WTC11 (cell line): ENCODE measurements at regions not wholly inside any gene's neighbourhood (a gene's known extent, or its start where the extent isn't known, plus 50 kb on each side); places are given as distances from the start of the nearest gene placed in this dataset.

Source experiments
- ATAC-seq: fragments of 200-7000 bp; cut with Tn5 transposase; 2 replicates; pipeline ENCODE4 v1.10.0; 2021; ENCODE audit warnings: mild to moderate bottlenecking, moderate library complexity
- CTCF ChIA-PET: fragments of 300-600 bp; sonication (Branson Sonifier 250); formaldehyde crosslinking; loops from one replicate; lab custom pipeline; 2021; ENCODE audit warnings: antibody characterized with exemption; lab: Charles Lee
- POLR2A ChIA-PET: fragments of 350-600 bp; sonication (Branson Sonifier 250); formaldehyde crosslinking; loops from one replicate; lab custom pipeline; 2021; ENCODE audit warnings: antibody characterized with exemption; lab: Charles Lee
- DNase-seq: peaks from one replicate; pipeline ENCODE4 v3.0.0; 2021; ENCODE audit warnings: low spot score
- H3K27ac Mint-ChIP-seq: 2 replicates; pipeline ENCODE4 v1.8.0; 2021; ENCODE audit warnings: mixed read lengths
- H3K27me3 Mint-ChIP-seq: 2 replicates; pipeline ENCODE4 v1.8.0; 2021; ENCODE audit warnings: low read depth, mild to moderate bottlenecking, moderate library complexity, mixed read lengths
- H3K36me3 Mint-ChIP-seq: 2 replicates; pipeline ENCODE4 v1.8.0; 2021; ENCODE audit warnings: mixed read lengths
- H3K4me1 Mint-ChIP-seq: 2 replicates; pipeline ENCODE4 v1.8.0; 2022; ENCODE audit warnings: mixed read lengths
- H3K4me3 Mint-ChIP-seq: 2 replicates; pipeline ENCODE4 v1.8.0; 2021; ENCODE audit warnings: mild to moderate bottlenecking, moderate library complexity, mixed read lengths
- H3K9me3 Mint-ChIP-seq: 2 replicates; pipeline ENCODE4 v1.8.0; 2021; ENCODE audit warnings: mixed read lengths
- CREB1 ChIP-seq: sonication (generic); formaldehyde crosslinking; IDR thresholded peaks from 2 replicates; pipeline ENCODE4 v1.8.0; 2023; ENCODE audit warnings: mild to moderate bottlenecking, missing genetic modification reagents
- EMX1 ChIP-seq: fragments of 250-450 bp; sonication (Bioruptor Pico); IDR thresholded peaks from 2 replicates; pipeline ENCODE4 v1.8.0; 2021; ENCODE audit warnings: mild to moderate bottlenecking
- ESRRA ChIP-seq: sonication (generic); formaldehyde crosslinking; IDR thresholded peaks from 2 replicates; pipeline ENCODE4 v1.8.1; 2022; ENCODE audit warnings: mild to moderate bottlenecking, missing genetic modification reagents, borderline replicate concordance
- NFATC4 ChIP-seq: fragments of 250-450 bp; sonication (Bioruptor Pico); IDR thresholded peaks from 2 replicates; pipeline ENCODE4 v1.9.0; 2021; ENCODE audit warnings: mild to moderate bottlenecking
- NFYB ChIP-seq: sonication (generic); formaldehyde crosslinking; conservative IDR thresholded peaks from 2 replicates; pipeline ENCODE4 v1.8.0; 2022; ENCODE audit warnings: low read depth, missing genetic modification reagents
- NR2C2 ChIP-seq: sonication (generic); formaldehyde crosslinking; IDR thresholded peaks from 2 replicates; pipeline ENCODE4 v1.8.0; 2022; ENCODE audit warnings: mild to moderate bottlenecking, missing genetic modification reagents
- OVOL2 ChIP-seq: fragments of 250-450 bp; sonication (Bioruptor Pico); IDR thresholded peaks from 2 replicates; pipeline ENCODE4 v1.9.0; 2021; ENCODE audit warnings: mild to moderate bottlenecking, borderline replicate concordance
- PRRX2 ChIP-seq: fragments of 250-450 bp; sonication (Bioruptor Pico); IDR thresholded peaks from 2 replicates; pipeline ENCODE4 v1.8.0; 2021; ENCODE audit warnings: mild to moderate bottlenecking
- SMAD4 ChIP-seq: sonication (generic); formaldehyde crosslinking; IDR thresholded peaks from 2 replicates; pipeline ENCODE4 v1.8.0; 2022; ENCODE audit warnings: mild to moderate bottlenecking, missing genetic modification reagents
- ZNF416 ChIP-seq: fragments of 250-450 bp; sonication (Bioruptor Pico); IDR thresholded peaks from 2 replicates; pipeline ENCODE4 v1.9.0; 2021; ENCODE audit warnings: mild to moderate bottlenecking, inconsistent platforms
- TF ChIP-seq, protein P1 (sequence below): sonication (generic); formaldehyde crosslinking; IDR thresholded peaks from 2 replicates; pipeline ENCODE4 v1.8.0; 2023; ENCODE audit warnings: missing genetic modification reagents
- TF ChIP-seq, protein P2 (sequence below): fragments of 250-450 bp; sonication (Bioruptor Pico); IDR thresholded peaks from 2 replicates; pipeline ENCODE4 v1.9.0; 2021; ENCODE audit warnings: mild to moderate bottlenecking, borderline replicate concordance
- TF ChIP-seq, protein P3 (sequence below): sonication (generic); formaldehyde crosslinking; IDR thresholded peaks from 2 replicates; pipeline ENCODE4 v1.8.0; 2023; ENCODE audit warnings: mild to moderate bottlenecking, missing genetic modification reagents
- TF ChIP-seq, protein P4 (sequence below): sonication (generic); formaldehyde crosslinking; IDR thresholded peaks from 2 replicates; pipeline ENCODE4 v1.8.0; 2022; ENCODE audit warnings: mild to moderate bottlenecking, missing genetic modification reagents
- TF ChIP-seq, protein P5 (sequence below): fragments of 250-450 bp; sonication (Bioruptor Pico); conservative IDR thresholded peaks from 2 replicates; pipeline ENCODE4 v1.9.0; 2021; ENCODE audit warnings: mild to moderate bottlenecking
- TF ChIP-seq, protein P6 (sequence below): fragments of 250-450 bp; sonication (Bioruptor Pico); IDR thresholded peaks from 2 replicates; pipeline ENCODE4 v2.1.2; 2022; ENCODE audit warnings: mild to moderate bottlenecking, moderate library complexity
- TF ChIP-seq, protein P7 (sequence below): sonication (generic); formaldehyde crosslinking; conservative IDR thresholded peaks from 2 replicates; pipeline ENCODE4 v1.8.1; 2023; ENCODE audit warnings: mild to moderate bottlenecking, low read depth, missing genetic modification reagents, moderate library complexity
- TF ChIP-seq, protein P8 (sequence below): sonication (generic); formaldehyde crosslinking; IDR thresholded peaks from 2 replicates; pipeline ENCODE4 v1.8.0; 2022; ENCODE audit warnings: missing genetic modification reagents

DNA sequence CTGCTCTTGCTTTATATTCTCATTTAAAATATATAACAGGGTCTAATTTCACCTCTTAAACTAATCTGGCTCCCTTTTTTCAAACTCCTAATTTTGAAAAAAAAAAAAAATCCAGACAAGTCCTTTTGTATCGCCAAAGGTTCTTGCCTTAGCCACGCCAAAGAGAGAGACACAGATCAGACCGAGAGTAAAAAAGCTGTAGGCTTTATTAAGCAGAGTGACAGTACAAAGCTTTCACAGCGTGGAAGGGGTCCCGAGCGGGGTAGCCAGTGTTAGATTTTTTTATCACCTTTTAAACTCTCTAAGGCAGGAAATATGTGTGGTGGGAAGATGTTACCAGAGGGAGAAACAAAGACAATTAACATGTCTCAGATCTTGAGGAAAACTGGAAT, 54.1 kb downstream of the PAGE2 start:
- Mint-ChIP-seq H3K4me3 (no peak overlapping the region; the same call in 1 of the 2 replicates), H3K36me3 (peaks cover 3% of the 10 kb centered on the region; the same call in 1 of the 2 replicates), H3K4me1 (peaks cover 9% of the 10 kb centered on the region), H3K27me3 (no peaks in the 10 kb centered on the region), H3K9me3 (peaks cover 6% of the 10 kb centered on the region; the same call in 1 of the 2 replicates), H3K27ac (peak overlapping the region; percentile 77; the same call in 1 of the 2 replicates)
- no peak for DNase-seq
- TF ChIP-seq NFATC4 (CRISPR knock-in tag), result no peak
- TF ChIP-seq NR2C2 (CRISPR knock-in tag), result no peak
- TF ChIP-seq, protein P1, sequence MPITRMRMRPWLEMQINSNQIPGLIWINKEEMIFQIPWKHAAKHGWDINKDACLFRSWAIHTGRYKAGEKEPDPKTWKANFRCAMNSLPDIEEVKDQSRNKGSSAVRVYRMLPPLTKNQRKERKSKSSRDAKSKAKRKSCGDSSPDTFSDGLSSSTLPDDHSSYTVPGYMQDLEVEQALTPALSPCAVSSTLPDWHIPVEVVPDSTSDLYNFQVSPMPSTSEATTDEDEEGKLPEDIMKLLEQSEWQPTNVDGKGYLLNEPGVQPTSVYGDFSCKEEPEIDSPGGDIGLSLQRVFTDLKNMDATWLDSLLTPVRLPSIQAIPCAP (CRISPR knock-in tag), result no peak
- TF ChIP-seq, protein P2, sequence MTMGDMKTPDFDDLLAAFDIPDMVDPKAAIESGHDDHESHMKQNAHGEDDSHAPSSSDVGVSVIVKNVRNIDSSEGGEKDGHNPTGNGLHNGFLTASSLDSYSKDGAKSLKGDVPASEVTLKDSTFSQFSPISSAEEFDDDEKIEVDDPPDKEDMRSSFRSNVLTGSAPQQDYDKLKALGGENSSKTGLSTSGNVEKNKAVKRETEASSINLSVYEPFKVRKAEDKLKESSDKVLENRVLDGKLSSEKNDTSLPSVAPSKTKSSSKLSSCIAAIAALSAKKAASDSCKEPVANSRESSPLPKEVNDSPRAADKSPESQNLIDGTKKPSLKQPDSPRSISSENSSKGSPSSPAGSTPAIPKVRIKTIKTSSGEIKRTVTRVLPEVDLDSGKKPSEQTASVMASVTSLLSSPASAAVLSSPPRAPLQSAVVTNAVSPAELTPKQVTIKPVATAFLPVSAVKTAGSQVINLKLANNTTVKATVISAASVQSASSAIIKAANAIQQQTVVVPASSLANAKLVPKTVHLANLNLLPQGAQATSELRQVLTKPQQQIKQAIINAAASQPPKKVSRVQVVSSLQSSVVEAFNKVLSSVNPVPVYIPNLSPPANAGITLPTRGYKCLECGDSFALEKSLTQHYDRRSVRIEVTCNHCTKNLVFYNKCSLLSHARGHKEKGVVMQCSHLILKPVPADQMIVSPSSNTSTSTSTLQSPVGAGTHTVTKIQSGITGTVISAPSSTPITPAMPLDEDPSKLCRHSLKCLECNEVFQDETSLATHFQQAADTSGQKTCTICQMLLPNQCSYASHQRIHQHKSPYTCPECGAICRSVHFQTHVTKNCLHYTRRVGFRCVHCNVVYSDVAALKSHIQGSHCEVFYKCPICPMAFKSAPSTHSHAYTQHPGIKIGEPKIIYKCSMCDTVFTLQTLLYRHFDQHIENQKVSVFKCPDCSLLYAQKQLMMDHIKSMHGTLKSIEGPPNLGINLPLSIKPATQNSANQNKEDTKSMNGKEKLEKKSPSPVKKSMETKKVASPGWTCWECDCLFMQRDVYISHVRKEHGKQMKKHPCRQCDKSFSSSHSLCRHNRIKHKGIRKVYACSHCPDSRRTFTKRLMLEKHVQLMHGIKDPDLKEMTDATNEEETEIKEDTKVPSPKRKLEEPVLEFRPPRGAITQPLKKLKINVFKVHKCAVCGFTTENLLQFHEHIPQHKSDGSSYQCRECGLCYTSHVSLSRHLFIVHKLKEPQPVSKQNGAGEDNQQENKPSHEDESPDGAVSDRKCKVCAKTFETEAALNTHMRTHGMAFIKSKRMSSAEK, result no peak
- TF ChIP-seq CREB1, result no peak
- no peak for TF ChIP-seq SMAD4 (CRISPR knock-in tag)
- TF ChIP-seq, protein P3, sequence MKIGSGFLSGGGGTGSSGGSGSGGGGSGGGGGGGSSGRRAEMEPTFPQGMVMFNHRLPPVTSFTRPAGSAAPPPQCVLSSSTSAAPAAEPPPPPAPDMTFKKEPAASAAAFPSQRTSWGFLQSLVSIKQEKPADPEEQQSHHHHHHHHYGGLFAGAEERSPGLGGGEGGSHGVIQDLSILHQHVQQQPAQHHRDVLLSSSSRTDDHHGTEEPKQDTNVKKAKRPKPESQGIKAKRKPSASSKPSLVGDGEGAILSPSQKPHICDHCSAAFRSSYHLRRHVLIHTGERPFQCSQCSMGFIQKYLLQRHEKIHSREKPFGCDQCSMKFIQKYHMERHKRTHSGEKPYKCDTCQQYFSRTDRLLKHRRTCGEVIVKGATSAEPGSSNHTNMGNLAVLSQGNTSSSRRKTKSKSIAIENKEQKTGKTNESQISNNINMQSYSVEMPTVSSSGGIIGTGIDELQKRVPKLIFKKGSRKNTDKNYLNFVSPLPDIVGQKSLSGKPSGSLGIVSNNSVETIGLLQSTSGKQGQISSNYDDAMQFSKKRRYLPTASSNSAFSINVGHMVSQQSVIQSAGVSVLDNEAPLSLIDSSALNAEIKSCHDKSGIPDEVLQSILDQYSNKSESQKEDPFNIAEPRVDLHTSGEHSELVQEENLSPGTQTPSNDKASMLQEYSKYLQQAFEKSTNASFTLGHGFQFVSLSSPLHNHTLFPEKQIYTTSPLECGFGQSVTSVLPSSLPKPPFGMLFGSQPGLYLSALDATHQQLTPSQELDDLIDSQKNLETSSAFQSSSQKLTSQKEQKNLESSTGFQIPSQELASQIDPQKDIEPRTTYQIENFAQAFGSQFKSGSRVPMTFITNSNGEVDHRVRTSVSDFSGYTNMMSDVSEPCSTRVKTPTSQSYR (CRISPR knock-in tag), result no peak
- TF ChIP-seq ESRRA (CRISPR knock-in tag), result no peak
- no peak for TF ChIP-seq ZNF416 (CRISPR knock-in tag)
- TF ChIP-seq, protein P4, sequence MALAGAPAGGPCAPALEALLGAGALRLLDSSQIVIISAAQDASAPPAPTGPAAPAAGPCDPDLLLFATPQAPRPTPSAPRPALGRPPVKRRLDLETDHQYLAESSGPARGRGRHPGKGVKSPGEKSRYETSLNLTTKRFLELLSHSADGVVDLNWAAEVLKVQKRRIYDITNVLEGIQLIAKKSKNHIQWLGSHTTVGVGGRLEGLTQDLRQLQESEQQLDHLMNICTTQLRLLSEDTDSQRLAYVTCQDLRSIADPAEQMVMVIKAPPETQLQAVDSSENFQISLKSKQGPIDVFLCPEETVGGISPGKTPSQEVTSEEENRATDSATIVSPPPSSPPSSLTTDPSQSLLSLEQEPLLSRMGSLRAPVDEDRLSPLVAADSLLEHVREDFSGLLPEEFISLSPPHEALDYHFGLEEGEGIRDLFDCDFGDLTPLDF (CRISPR knock-in tag), result no peak
- no peak for TF ChIP-seq PRRX2 (CRISPR knock-in tag)
- TF ChIP-seq, protein P5, sequence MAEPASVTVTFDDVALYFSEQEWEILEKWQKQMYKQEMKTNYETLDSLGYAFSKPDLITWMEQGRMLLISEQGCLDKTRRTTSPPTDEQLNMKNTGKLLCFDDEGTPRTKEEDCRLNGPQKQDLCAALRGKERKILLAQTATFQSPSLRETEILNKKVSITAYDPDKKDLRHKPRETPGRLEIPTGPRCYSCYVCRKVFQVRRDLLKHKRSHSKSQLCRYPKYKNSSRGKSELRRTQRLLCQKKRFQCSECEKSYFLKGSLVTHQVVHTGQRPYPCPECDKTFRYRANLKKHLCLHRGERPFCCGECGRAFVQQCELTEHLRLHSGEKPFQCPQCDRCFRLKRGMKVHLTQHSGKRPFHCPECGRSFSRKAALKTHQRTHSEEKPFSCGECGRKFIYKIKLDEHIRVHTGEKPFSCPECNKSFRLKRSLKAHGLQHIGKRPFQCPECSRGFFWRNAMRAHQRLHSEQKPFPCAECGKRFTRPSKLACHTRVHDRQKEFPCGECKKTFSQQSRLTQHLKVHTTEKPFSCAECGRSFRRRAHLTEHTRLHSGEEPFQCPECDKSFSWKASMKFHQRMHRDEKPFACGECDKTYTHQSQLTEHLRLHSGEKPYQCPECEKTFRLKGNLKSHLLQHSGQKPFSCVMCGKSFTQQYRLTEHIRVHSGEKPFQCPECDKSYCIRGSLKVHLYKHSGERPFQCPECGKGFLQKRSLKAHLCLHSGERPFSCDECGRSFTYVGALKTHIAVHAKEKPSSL (CRISPR knock-in tag), result no peak
- TF ChIP-seq, protein P6, sequence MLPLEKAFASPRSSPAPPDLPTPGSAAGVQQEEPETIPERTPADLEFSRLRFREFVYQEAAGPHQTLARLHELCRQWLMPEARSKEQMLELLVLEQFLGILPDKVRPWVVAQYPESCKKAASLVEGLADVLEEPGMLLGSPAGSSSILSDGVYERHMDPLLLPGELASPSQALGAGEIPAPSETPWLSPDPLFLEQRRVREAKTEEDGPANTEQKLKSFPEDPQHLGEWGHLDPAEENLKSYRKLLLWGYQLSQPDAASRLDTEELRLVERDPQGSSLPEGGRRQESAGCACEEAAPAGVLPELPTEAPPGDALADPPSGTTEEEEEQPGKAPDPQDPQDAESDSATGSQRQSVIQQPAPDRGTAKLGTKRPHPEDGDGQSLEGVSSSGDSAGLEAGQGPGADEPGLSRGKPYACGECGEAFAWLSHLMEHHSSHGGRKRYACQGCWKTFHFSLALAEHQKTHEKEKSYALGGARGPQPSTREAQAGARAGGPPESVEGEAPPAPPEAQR (CRISPR knock-in tag), result no peak
- TF ChIP-seq, protein P7, sequence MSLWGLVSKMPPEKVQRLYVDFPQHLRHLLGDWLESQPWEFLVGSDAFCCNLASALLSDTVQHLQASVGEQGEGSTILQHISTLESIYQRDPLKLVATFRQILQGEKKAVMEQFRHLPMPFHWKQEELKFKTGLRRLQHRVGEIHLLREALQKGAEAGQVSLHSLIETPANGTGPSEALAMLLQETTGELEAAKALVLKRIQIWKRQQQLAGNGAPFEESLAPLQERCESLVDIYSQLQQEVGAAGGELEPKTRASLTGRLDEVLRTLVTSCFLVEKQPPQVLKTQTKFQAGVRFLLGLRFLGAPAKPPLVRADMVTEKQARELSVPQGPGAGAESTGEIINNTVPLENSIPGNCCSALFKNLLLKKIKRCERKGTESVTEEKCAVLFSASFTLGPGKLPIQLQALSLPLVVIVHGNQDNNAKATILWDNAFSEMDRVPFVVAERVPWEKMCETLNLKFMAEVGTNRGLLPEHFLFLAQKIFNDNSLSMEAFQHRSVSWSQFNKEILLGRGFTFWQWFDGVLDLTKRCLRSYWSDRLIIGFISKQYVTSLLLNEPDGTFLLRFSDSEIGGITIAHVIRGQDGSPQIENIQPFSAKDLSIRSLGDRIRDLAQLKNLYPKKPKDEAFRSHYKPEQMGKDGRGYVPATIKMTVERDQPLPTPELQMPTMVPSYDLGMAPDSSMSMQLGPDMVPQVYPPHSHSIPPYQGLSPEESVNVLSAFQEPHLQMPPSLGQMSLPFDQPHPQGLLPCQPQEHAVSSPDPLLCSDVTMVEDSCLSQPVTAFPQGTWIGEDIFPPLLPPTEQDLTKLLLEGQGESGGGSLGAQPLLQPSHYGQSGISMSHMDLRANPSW (CRISPR knock-in tag), result no peak
- no peak for TF ChIP-seq NFYB (CRISPR knock-in tag)
- TF ChIP-seq, protein P8, sequence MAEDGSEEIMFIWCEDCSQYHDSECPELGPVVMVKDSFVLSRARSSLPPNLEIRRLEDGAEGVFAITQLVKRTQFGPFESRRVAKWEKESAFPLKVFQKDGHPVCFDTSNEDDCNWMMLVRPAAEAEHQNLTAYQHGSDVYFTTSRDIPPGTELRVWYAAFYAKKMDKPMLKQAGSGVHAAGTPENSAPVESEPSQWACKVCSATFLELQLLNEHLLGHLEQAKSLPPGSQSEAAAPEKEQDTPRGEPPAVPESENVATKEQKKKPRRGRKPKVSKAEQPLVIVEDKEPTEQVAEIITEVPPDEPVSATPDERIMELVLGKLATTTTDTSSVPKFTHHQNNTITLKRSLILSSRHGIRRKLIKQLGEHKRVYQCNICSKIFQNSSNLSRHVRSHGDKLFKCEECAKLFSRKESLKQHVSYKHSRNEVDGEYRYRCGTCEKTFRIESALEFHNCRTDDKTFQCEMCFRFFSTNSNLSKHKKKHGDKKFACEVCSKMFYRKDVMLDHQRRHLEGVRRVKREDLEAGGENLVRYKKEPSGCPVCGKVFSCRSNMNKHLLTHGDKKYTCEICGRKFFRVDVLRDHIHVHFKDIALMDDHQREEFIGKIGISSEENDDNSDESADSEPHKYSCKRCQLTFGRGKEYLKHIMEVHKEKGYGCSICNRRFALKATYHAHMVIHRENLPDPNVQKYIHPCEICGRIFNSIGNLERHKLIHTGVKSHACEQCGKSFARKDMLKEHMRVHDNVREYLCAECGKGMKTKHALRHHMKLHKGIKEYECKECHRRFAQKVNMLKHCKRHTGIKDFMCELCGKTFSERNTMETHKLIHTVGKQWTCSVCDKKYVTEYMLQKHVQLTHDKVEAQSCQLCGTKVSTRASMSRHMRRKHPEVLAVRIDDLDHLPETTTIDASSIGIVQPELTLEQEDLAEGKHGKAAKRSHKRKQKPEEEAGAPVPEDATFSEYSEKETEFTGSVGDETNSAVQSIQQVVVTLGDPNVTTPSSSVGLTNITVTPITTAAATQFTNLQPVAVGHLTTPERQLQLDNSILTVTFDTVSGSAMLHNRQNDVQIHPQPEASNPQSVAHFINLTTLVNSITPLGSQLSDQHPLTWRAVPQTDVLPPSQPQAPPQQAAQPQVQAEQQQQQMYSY, result no peak
- no peak for TF ChIP-seq EMX1 (CRISPR knock-in tag)
- no peak for TF ChIP-seq OVOL2 (CRISPR knock-in tag)
- CTCF ChIA-PET, result no interaction called here
- POLR2A ChIA-PET, result interaction anchor here (0.6 kb wide), 1 partner anchor 221 kb away, joined by 3 read pairs; no protein-coding TSS in a partner anchor
- ATAC-seq, result no peak
